Effector memory CD4-positive, alpha-beta T cell (primary cell): ENCODE measurements at regions not wholly inside any gene's neighbourhood (a gene's known extent, or its start where the extent isn't known, plus 50 kb on each side); places are given as distances from the start of the nearest gene placed in this dataset.

Experiments used
- DNase-seq, 3 donors: peaks; one replicate each; pipeline ENCODE4 v3.0.0-alpha.2; 2020
- H3K27ac ChIP-seq: 2 replicates; pipeline ENCODE4 v1.7.0; 2013; ENCODE audit warnings: mild to moderate bottlenecking, low read length, moderate library complexity; ENCODE audit not compliant: insufficient read depth, poor library complexity, severe bottlenecking
- H3K27me3 ChIP-seq: replicated peaks from 2 replicates; pipeline ENCODE4 v1.7.0; 2013; ENCODE audit warnings: mild to moderate bottlenecking, low read length; ENCODE audit not compliant: insufficient read depth, control insufficient read depth, poor library complexity, severe bottlenecking
- H3K36me3 ChIP-seq: 2 replicates; pipeline ENCODE4 v1.7.0; 2013; ENCODE audit warnings: mild to moderate bottlenecking, low read length, moderate library complexity; ENCODE audit not compliant: control insufficient read depth, insufficient read depth
- H3K4me1 ChIP-seq: 2 replicates; pipeline ENCODE4 v1.7.0; 2013; ENCODE audit warnings: low read length, mild to moderate bottlenecking; ENCODE audit not compliant: control insufficient read depth, insufficient read depth, poor library complexity, severe bottlenecking
- H3K4me3 ChIP-seq: 2 replicates; pipeline ENCODE4 v1.7.0; 2013; ENCODE audit warnings: low read length, low read depth, mild to moderate bottlenecking; ENCODE audit not compliant: insufficient read depth, poor library complexity, severe bottlenecking
- H3K9me3 ChIP-seq: 2 replicates; pipeline ENCODE4 v1.7.0; 2013; ENCODE audit warnings: mild to moderate bottlenecking, low read length, moderate library complexity; ENCODE audit not compliant: control insufficient read depth

GRCh38 chr2:118536306-118536705 lies 311.1 kb downstream of the EN1 start:
- H3K27me3 ChIP-seq: no peaks in the 10 kb centered on the region
- H3K27ac ChIP-seq: no peak overlapping the region
- no peak overlapping the region for H3K4me3 ChIP-seq
- H3K4me1 ChIP-seq: no peaks in the 10 kb centered on the region
- no peaks in the 10 kb centered on the region for H3K9me3 ChIP-seq
- no peaks in the 10 kb centered on the region for H3K36me3 ChIP-seq
- DNase-seq: no peak

GRCh38 chr2:118535818-118536212 lies 311.6 kb downstream of the EN1 start:
- Histone ChIP-seq H3K4me1 (no peaks in the 10 kb centered on the region), H3K4me3 (no peak overlapping the region), H3K9me3 (no peaks in the 10 kb centered on the region), H3K27me3 (no peaks in the 10 kb centered on the region), H3K36me3 (no peaks in the 10 kb centered on the region), H3K27ac (no peak overlapping the region)
- DNase-seq: no peak

GRCh38 chr2:118535171-118535817 lies 312.2 kb downstream of the EN1 start:
- Histone ChIP-seq H3K4me3 (no peak overlapping the region), H3K36me3 (no peaks in the 10 kb centered on the region), H3K27ac (no peak overlapping the region), H3K4me1 (no peaks in the 10 kb centered on the region), H3K27me3 (no peaks in the 10 kb centered on the region), H3K9me3 (no peaks in the 10 kb centered on the region)
- no peak for DNase-seq

DNA sequence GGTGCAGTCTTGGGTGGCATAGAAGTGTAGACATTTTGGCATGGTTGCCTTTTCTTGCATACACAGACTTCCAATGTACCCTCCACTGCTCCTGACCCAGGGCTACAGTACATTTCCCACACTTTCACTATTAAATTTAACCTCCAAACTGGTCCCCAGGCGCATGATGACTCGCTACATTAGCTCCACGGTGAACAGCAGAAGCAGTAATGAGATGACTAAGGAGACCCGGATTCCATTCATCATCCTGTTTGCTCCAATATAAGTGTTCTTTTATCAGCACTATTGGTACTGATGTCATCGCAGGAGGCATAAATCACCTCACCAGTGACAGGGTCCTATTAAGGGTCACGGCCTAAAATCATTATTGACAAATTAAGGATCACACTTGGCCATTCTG lies 316.5 kb downstream of the EN1 start:
- Histone ChIP-seq H3K9me3 (no peaks in the 10 kb centered on the region), H3K4me1 (no peaks in the 10 kb centered on the region), H3K36me3 (no peaks in the 10 kb centered on the region), H3K4me3 (no peak overlapping the region), H3K27me3 (no peaks in the 10 kb centered on the region), H3K27ac (no peak overlapping the region)
- DNase-seq: no peak

DNA sequence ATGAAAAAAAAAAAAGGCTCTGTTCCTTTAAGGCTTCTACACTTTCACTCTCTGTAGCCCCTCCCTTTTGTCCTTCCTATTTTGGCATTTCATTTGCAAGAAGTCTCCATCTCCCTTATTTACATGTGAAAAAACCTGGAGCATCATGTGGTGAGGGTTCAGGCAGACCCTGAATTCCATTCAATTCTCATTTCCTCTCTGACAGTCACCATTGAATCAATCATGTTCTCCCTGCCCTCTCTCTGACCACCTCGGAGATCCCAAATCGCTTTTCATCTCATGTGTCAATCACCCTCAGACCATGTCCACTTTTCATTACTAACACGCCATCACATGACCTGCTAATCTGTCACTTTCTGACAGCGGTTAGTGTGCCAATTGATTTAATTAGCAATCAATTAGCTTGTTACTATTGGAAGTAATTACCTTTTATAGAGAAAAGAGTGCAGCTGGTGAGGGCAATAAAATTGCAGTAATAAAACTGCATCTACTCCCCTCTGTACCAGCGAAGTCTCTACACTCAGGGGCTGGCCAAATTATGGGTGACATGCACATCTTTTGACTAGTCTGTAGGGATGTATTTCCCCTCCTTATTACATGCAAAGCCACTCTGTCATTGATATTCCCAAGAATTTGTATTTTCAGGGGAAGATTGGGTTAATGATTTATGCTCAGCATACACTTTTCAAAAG lies 317.4 kb downstream of the EN1 start:
- no peak overlapping the region for H3K27ac ChIP-seq
- H3K9me3 ChIP-seq: no peaks in the 10 kb centered on the region
- no peaks in the 10 kb centered on the region for H3K4me1 ChIP-seq
- no peaks in the 10 kb centered on the region for H3K36me3 ChIP-seq
- H3K27me3 ChIP-seq: no peaks in the 10 kb centered on the region
- no peak overlapping the region for H3K4me3 ChIP-seq
- no peak for DNase-seq

DNA sequence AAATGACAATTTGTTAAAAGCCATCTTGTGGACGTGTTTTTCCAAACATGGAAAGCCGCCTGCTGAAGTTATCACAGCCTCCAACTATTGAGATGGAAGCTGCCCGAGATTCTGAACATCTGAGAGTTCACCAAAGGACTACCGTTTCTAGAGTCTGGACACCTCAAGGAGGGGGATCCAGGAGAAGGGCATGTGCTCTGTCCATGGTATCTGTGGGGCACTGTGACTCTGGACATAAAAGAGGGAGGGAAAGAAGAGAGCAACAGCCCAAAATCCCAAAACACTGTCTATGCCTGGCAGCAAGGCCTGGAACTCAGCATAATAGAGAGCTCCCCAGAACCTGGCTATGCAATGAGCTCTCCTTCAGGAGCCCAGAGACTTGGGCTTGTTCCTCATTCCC lies 319.9 kb downstream of the EN1 start:
- Histone ChIP-seq H3K4me3 (no peak overlapping the region), H3K4me1 (no peaks in the 10 kb centered on the region), H3K27ac (no peak overlapping the region), H3K9me3 (no peaks in the 10 kb centered on the region), H3K27me3 (no peaks in the 10 kb centered on the region), H3K36me3 (no peaks in the 10 kb centered on the region)
- DNase-seq: no peak

GRCh38 chr2:118525346-118525745 lies 322.1 kb downstream of the EN1 start:
- H3K27ac ChIP-seq: no peak overlapping the region
- H3K4me3 ChIP-seq: no peak overlapping the region
- H3K27me3 ChIP-seq: no peaks in the 10 kb centered on the region
- peaks cover under 1% of the 10 kb centered on the region for H3K9me3 ChIP-seq
- H3K36me3 ChIP-seq: no peaks in the 10 kb centered on the region
- H3K4me1 ChIP-seq: no peaks in the 10 kb centered on the region
- no peak for DNase-seq

- no peaks in the 10 kb centered on the region for H3K4me1 ChIP-seq
- H3K9me3 ChIP-seq: peaks cover 3% of the 10 kb centered on the region
- H3K36me3 ChIP-seq: no peaks in the 10 kb centered on the region
- H3K4me3 ChIP-seq: no peak overlapping the region
- H3K27me3 ChIP-seq: no peaks in the 10 kb centered on the region
- no peak overlapping the region for H3K27ac ChIP-seq
- DNase-seq: no peak
Observed at GRCh38 chr2:118524911-118525310, 322.5 kb downstream of the EN1 start.

GRCh38 chr2:118523761-118524160 lies 323.7 kb downstream of the EN1 start:
- H3K4me3 ChIP-seq: no peak overlapping the region
- H3K36me3 ChIP-seq: no peaks in the 10 kb centered on the region
- no peak overlapping the region for H3K27ac ChIP-seq
- no peak for DNase-seq
- no peaks in the 10 kb centered on the region for H3K27me3 ChIP-seq
- H3K9me3 ChIP-seq: peaks cover 3% of the 10 kb centered on the region
- no peaks in the 10 kb centered on the region for H3K4me1 ChIP-seq

GRCh38 chr2:118521960-118522359 lies 325.5 kb downstream of the EN1 start:
- Histone ChIP-seq H3K36me3 (no peaks in the 10 kb centered on the region), H3K27ac (no peak overlapping the region), H3K27me3 (no peaks in the 10 kb centered on the region), H3K4me3 (no peak overlapping the region), H3K9me3 (peaks cover 3% of the 10 kb centered on the region), H3K4me1 (no peaks in the 10 kb centered on the region)
- no peak for DNase-seq
